K562 (cell line): ENCODE measurements at regions not wholly inside any gene's neighbourhood (a gene's known extent, or its start where the extent isn't known, plus 50 kb on each side); places are given as distances from the start of the nearest gene placed in this dataset.
A peak's percentile ranks its signal among the peaks of the same experiment; 100 is the strongest.

Experiments used
- ARID1B ChIP-seq: fragments of 450-650 bp; IDR thresholded peaks from 2 replicates; pipeline ENCODE4 v1.6.1; 2016; ENCODE audit warnings: antibody characterized with exemption, mild to moderate bottlenecking, inconsistent platforms
- BRCA1 ChIP-seq, 2 experiments: fragments of 450-650 bp in 1 of 2; sonication (generic) in 1 of 2; formaldehyde crosslinking in 1 of 2; IDR thresholded peaks; 2 replicates each; pipeline versions ENCODE4 v1.5.0 to v1.6.1; 2017 to 2020; ENCODE audit warnings: mild to moderate bottlenecking in 1 of 2, missing genetic modification reagents in 1 of 2
- COPS2 ChIP-seq: fragments of 450-650 bp; conservative IDR thresholded peaks from 2 replicates; pipeline ENCODE4 v1.6.1; 2016; ENCODE audit warnings: mild to moderate bottlenecking, moderate library complexity
- EHMT2 ChIP-seq: fragments of 450-650 bp; IDR thresholded peaks from 2 replicates; pipeline ENCODE4 v1.6.1; 2018; ENCODE audit warnings: antibody characterized with exemption
- ESRRB ChIP-seq: fragments of 250-450 bp; sonication (Bioruptor Pico); IDR thresholded peaks from 2 replicates; pipeline ENCODE4 v1.5.0; 2020; ENCODE audit warnings: mild to moderate bottlenecking, moderate library complexity, borderline replicate concordance
- HLTF ChIP-seq: fragments of 450-650 bp; IDR thresholded peaks from 2 replicates; pipeline ENCODE4 v1.6.1; 2016
- ILK ChIP-seq: fragments of 450-650 bp; IDR thresholded peaks from 2 replicates; pipeline ENCODE4 v1.6.1; 2016; ENCODE audit warnings: missing genetic modification characterization, low read depth, mild to moderate bottlenecking, missing compliant biosample characterization, moderate library complexity, borderline replicate concordance
- MGA ChIP-seq: fragments of 450-650 bp; IDR thresholded peaks from 2 replicates; pipeline ENCODE4 v1.6.1; 2016; ENCODE audit warnings: mild to moderate bottlenecking, moderate library complexity
- NFRKB ChIP-seq: fragments of 450-650 bp; IDR thresholded peaks from 2 replicates; pipeline ENCODE4 v1.6.1; 2016; ENCODE audit warnings: low read depth
- PHB2 ChIP-seq: fragments of 450-650 bp; IDR thresholded peaks from 2 replicates; pipeline ENCODE4 v1.6.1; 2017; ENCODE audit warnings: low read depth
- XRCC4 ChIP-seq: IDR thresholded peaks from one replicate; pipeline ENCODE4 v1.6.1; 2011; ENCODE audit not compliant: insufficient read depth, insufficient read length; ENCODE audit errors: extremely low read depth
- ZNF12 ChIP-seq: sonication (generic); formaldehyde crosslinking; IDR thresholded peaks from 2 replicates; pipeline ENCODE4 v1.4.0; 2020; ENCODE audit warnings: mild to moderate bottlenecking, missing genetic modification reagents
- ZNF217 ChIP-seq: sonication (generic); formaldehyde crosslinking; IDR thresholded peaks from 2 replicates; pipeline ENCODE4 v1.8.0; 2022; ENCODE audit warnings: mild to moderate bottlenecking, missing genetic modification reagents
- ZNF41 ChIP-seq: fragments of 250-450 bp; sonication (Bioruptor Pico); conservative IDR thresholded peaks from 2 replicates; pipeline ENCODE4 v1.4.0; 2020; ENCODE audit warnings: mild to moderate bottlenecking
- ZNF644 ChIP-seq: fragments of 200-800 bp; sonication (Bioruptor generic); IDR thresholded peaks from 2 replicates; pipeline ENCODE4 v1.6.1; 2016; ENCODE audit warnings: low read depth, missing genetic modification characterization, missing compliant biosample characterization
- ZNF76 ChIP-seq: fragments of 250-450 bp; sonication (Bioruptor Pico); IDR thresholded peaks from 2 replicates; pipeline ENCODE4 v1.4.0; 2020; ENCODE audit warnings: mild to moderate bottlenecking, moderate library complexity, borderline replicate concordance
- TF ChIP-seq, protein P1 (sequence below): fragments of 450-650 bp; IDR thresholded peaks from 2 replicates; pipeline ENCODE4 v1.6.1; 2016; ENCODE audit warnings: missing biosample characterization, missing genetic modification characterization

DNA sequence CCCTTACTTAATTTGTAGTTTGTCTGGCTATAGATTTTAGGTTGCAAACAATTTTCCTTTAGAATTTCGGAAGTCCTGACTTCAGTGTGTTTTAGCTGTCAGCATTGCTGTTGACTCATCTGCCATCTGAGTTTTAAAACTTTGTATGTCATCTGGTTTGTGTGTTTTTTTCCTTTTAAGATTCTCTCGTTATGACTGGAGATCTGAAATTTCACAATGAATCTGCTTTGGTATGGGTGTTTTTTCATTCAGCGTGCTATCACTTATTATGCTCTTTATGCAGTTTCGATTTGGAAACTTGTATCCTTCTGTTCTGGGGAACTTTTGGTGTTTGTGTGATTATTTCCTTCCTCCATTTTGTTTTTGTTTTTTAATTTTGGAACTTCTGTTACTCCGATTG lies 53.7 kb upstream of the ZNF280D start (continued):
- TF ChIP-seq MGA (no peak), HLTF (0 out of 2 replicates have a peak, but pooled peaks have one; percentile 38), ZNF217 (CRISPR knock-in tag) (no peak), ZNF76 (CRISPR knock-in tag) (no peak), NFRKB (0 out of 2 replicates have a peak, but pooled peaks have one; percentile 46), ZNF12 (CRISPR knock-in tag) (no peak), ZNF41 (CRISPR knock-in tag) (no peak), ARID1B (0 out of 2 replicates have a peak, but pooled peaks have one; percentile 15), XRCC4 (no peak), EHMT2 (0 out of 2 replicates have a peak, but pooled peaks have one; percentile 12), ILK (no peak), ESRRB (CRISPR knock-in tag) (no peak), BRCA1 (IDR thresholded peaks at IDR 0.05) (no peak), BRCA1 (CRISPR knock-in tag; IDR thresholded peaks at IDR 0.05) (no peak), PHB2 (no peak), COPS2 (no peak), ZNF644 (no peak)
- TF ChIP-seq, protein P1, sequence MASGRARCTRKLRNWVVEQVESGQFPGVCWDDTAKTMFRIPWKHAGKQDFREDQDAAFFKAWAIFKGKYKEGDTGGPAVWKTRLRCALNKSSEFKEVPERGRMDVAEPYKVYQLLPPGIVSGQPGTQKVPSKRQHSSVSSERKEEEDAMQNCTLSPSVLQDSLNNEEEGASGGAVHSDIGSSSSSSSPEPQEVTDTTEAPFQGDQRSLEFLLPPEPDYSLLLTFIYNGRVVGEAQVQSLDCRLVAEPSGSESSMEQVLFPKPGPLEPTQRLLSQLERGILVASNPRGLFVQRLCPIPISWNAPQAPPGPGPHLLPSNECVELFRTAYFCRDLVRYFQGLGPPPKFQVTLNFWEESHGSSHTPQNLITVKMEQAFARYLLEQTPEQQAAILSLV (tag), result peak; percentile 60; the same call in 1 of the 2 replicates
